ENCODE measurements at regions not wholly inside any gene's neighbourhood (a gene's known extent, or its start where the extent isn't known, plus 50 kb on each side); places are given as distances from the start of the nearest gene placed in this dataset.

- DNase-seq = no peak
Measured at GRCh38 chr10:64450312-64450711, 929.1 kb downstream of the REEP3 start.

DNA sequence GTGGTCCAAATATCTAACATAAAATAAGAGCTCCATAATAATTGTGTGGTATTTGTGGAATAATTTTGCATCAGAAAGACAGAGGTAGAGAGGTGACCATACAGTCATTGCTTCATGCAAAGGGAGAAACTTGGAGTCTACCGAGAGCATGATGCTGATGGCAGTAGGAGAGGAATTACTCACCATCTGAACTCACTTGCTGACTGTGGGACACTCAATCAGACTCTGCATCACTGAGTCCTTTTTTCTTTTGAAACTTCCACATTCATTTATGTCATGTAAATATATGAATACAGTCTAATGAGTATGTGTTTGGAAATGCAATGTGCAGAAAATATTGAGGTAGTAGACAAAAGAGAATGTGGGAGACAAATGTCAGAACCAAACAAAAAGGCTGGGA, 933.8 kb downstream of the REEP3 start:
- DNase-seq = no peak

DNA sequence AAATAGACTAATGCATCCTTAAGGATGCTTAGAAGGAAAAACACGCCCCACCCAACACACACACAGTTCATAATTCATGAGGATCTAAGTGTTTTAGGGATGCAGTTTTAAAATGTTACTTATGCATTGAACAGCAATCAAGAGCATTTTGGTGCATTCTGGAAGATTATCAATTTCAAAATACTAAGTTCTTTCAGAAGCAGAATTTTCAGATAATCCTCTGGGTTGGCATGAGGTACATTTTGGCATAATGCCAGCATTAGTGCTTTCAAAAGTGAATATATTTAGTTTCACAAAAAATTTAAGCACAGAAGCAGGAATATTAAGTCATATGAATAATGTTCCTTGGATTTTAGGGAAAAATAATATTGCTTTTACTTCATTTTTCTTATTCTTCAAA, 937.1 kb downstream of the REEP3 start:
- no peak for DNase-seq

- no peak for DNase-seq
Measured at GRCh38 chr10:64463406-64463805, 942.2 kb downstream of the REEP3 start.

DNA sequence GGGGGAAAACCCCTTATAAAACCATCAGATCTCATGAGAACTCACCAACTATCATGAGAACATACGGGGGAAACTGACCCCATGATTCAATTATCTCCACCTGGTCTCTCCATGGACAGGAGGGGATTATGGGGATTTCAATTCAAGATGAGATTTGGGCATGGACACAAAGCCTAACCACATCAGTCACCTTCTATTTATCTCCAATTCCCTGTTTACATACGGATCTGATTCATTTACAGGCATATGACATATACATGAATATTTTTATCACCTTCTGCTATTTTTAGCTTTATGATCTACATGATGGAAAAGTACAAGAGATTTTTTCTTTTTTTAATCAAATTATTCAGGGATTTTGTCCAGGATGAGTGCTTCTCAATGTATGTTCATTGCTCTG, 944.5 kb downstream of the REEP3 start:
- no peak for DNase-seq

- DNase-seq = no peak
Measured at GRCh38 chr10:64468219-64468618, 947.0 kb downstream of the REEP3 start.

DNA sequence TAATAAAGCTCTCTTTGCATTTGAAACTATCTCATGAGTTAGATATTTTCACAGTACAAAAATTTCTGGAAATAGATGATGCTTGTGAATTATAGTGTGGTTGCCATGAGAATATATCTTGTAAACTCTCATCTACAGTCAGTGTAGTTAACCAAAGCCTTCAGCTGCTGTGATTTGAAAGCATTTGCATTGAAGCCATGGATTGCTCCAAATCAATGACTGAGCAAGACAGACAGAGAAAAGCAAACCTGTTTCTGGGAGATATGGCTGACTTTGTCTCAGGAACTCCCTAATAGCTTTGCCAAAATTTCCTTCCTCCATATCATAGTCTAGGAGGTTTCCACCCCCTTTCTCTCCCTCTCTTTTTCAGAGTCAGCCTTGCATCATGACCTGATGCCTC, 955.3 kb downstream of the REEP3 start:
- no peak for DNase-seq

DNA sequence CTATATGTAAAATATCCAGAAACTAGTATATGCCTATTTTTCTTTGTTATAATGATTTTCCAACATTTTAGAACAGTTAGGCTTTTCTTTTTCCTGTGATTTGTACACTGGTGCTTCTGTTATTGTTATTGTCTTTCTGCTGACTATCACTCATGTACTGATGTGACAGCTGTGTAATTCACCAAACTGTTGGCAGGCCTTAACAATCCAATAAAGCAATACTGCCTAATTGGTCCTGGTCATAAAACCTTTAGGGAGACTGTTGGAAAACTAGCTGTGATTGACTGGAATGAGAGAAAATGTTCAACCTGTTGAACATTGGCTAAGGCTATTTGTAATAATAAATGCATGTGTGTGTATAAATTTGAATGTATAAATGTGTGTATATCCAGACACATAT, 956.6 kb downstream of the REEP3 start:
- DNase-seq = no peak

DNA sequence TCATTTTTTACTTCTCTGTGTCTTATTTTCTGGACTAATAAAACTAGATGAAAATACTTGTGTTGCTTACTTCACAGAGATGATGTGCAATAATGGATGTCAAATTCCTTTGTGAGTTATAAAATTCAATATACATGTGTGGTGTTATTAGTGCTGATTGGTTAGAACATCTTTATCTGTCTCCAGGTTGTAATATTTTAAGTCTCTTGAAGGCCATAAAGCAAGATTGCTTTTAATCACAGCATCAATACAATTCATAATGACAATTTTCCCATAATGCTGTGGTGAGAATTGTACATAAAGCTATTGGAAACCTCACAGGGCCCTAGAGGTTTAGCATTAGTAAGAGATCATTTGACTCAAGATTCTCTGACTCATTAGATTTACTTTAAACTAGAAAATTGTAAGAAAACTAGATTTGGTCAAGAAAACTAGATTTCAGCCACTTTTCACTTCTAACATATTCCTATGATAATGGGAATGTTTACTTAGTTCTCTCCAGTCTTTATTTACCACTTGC, 963.7 kb downstream of the REEP3 start:
- DNase-seq = no peak

- DNase-seq = no peak
Measured at GRCh38 chr10:64486149-64486548, 964.9 kb downstream of the REEP3 start.

DNA sequence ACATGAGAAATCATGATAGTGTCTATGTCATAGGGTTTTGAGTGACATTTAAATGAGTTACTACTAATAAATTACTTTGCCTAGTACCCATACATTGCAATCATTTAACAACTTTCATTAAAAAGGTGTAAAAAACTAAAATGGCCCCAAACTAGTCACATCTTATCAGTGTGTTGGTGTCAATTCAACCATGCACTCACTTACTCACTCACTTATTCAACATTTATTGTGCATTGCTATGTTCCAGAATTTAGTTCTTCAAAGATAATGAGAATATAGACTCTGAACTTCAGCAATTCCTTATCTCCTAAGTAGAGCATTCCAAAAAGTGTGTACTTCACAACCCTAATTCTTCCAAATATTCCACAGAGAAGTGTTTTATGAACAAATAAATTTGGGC, 965.7 kb downstream of the REEP3 start:
- no peak for DNase-seq

GRCh38 chr10:64494901-64495300, 973.7 kb downstream of the REEP3 start:
- DNase-seq = no peak

- no peak for DNase-seq
Measured at GRCh38 chr10:64497306-64497705, 976.1 kb downstream of the REEP3 start.

DNA sequence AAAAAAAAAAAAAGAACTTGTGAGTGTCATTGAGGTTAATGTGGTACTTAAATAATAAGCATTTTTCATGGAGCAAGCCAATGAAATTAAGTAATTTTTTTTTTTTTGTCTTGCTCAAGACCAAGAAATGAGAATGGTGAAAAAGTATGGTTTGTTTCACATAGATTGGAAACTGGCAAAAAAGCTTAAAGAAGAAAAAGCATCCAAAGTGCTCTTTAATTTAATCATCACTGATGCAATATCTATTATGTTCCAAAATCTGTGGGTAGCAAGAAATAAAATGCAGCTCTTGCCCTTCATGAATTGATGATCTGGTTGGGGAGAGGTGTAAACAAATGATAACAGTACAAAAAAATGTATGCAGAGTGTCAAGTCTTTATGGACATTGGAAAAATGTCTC, 980.6 kb downstream of the REEP3 start:
- DNase-seq = no peak

- DNase-seq = no peak
Measured at GRCh38 chr10:64502936-64503335, 981.7 kb downstream of the REEP3 start.

DNA sequence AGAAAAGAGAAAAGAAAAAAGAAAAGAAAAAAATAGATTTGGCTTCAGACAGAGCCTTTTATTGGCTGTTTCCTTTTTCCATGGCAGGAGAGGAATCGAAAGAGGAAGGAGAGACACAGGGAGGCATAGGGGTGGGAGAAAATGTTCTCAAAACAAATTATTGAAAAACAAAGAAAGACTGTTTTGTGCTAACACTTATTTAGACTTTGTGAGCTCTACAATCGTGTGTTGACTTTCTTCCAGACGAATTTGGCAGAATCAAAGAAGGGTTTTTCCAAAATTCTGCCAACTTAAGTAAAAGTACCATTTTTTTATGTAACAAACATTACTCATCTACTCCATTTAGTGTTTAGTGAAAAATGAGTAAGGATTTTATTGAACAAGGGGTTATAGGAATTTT, 982.2 kb downstream of the REEP3 start:
- DNase-seq = no peak

GRCh38 chr10:64505501-64505900, 984.3 kb downstream of the REEP3 start:
- no peak for DNase-seq

DNA sequence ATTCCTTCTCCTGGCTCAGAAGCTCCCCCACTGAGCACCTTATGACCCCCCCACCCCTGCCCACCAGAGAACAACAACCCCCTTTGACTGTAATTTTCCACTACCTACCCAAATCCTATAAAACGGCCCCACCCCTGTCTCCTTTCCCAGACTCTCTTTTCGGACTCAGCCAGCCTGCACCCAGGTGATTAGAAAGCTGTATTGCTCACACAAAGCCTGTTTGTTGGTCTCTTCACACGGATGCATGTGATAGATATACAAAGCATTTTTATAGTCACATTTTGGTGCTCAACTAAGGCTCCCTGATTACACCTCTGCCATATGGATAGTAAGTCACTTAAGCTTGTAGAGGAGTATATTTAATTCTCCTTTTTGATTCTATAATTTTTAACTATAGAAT, 985.8 kb downstream of the REEP3 start:
- DNase-seq = no peak

- DNase-seq = no peak
Measured at GRCh38 chr10:64507651-64508028, 986.4 kb downstream of the REEP3 start.

- no peak for DNase-seq
Measured at GRCh38 chr10:64508029-64508661, 986.9 kb downstream of the REEP3 start.

DNA sequence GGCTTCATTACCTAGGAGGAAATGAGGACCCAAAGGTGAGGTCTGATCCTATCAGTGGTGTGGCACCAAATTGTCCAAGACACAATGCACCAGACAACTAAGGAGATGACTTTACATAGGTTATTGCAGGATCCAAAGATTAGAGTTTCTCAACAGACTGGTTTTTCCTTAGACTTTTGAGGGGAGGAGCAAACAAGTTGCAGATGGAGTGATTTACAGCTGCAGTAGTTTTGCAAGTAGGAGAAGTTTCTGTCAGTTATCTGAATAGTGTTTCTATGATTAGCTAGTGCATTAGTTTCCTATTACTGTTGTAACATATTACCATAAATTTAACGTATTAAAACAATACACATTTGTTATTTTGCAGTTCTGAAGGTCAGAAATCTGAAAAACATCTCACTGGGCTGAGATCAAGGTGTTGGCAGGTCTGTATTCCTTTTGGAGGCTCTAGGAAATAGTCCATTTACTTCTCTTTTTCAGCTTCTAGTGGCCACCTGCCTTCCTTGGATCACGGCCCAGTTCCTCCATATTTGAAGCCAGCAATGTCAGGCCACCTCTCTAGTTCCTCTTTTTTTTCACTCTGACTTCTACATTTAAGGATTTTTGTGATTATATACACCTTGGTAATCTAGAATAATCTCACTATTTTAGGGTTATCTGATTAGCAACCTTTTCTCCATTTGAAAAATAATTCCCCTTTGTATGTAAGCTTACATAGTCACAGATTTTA, 994.9 kb downstream of the REEP3 start:
- DNase-seq = no peak

DNA sequence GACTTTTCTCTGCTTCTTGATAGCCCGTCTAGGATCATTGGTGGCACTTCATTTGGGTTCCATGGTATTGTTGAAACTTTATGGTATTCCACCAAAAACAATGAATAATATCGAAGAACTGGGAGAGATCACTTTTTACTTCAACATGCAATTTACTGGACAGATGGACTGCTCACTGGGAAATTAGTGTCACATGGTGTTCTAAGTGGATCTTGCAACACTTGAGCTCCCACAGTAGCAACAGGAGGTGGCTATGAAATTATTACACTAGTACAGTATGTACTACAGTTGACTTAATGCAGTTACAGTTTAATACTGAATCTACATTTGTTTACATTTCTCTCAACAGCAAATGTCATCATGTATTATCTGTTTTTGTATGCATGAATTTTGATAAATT, 997.3 kb downstream of the REEP3 start:
- no peak for DNase-seq

DNA sequence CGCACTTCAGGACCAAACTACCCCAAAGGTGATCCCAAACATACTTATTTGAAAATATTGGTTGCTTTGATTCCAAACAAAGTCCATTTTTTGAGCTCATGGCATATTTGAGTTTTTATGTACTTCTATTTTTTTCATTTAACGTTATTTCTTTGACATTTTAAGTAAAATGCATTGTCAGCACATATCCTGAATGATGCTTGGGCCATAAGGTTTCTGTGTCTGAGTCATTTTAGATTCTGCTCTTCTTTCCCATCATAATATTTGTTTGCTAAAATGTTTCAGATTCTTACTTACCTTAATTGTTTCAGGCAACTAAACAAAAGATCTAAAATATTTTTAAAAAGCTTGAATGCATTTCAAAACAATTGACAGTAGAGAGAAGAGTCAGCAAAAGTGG, 998.2 kb downstream of the REEP3 start:
- no peak for DNase-seq

- DNase-seq = no peak
Measured at GRCh38 chr10:64519831-64520230, 998.6 kb downstream of the REEP3 start.

Measured in NK-92 treated with Interleukin-12 subunit alpha and Interleukin-12 subunit beta, amount 100 ng/mL, for 24 hours (cell line).